ENCODE measurements at regions not wholly inside any gene's neighbourhood (a gene's known extent, or its start where the extent isn't known, plus 50 kb on each side); places are given as distances from the start of the nearest gene placed in this dataset.

- Histone ChIP-seq H4K20me1 (ENCODE audit: insufficient read depth) (no peaks in the 10 kb centered on the region), H3K27me3 (replicated peaks; ENCODE audit: insufficient read depth) (no peaks in the 10 kb centered on the region), H3K4me2 (ENCODE audit: unreplicated experiment) (no peak overlapping the region), H3K4me1 (ENCODE audit: insufficient read depth) (peaks cover 39% of the 10 kb centered on the region), H3K4me3 (no peak overlapping the region), H3K27ac (peak overlapping the region; percentile 55; the same call in 1 of the 2 replicates), H2AFZ (no peak overlapping the region), H3K9me2 (ENCODE audit: insufficient read depth) (no peaks in the 10 kb centered on the region), H3K9me3 (ENCODE audit: low read depth) (no peaks in the 10 kb centered on the region), H3K36me3 (ENCODE audit: low read depth) (no peaks in the 10 kb centered on the region), H3K9ac (no peak overlapping the region), H3F3A (ENCODE audit: insufficient read depth) (no peaks in the 10 kb centered on the region), H3K79me2 (ENCODE audit: insufficient read depth) (peaks cover 81% of the 10 kb centered on the region)
- WGBS, 2 experiments (ENCODE audit: low coverage in 1 of 2, low lambda C conversion rate in 2 of 2, missing lambda C conversion rate in 2 of 2), result 60 to 65% methylated on average over 6 of the region's 6 CpGs
- TF ChIP-seq EZH2 (IDR thresholded peaks at IDR 0.05; ENCODE audit: insufficient read depth, poor library complexity, severe bottlenecking), result no peak
- no peak for TF ChIP-seq EZH2phosphoT487 (IDR thresholded peaks at IDR 0.05; ENCODE audit: insufficient read depth, low read depth)
- in situ Hi-C loops (cut with MboI), result no loop called here
- no peak for DNase-seq
Observed at GRCh38 chr5:167900340-167900935, 391.0 kb upstream of the WWC1 start.

DNA sequence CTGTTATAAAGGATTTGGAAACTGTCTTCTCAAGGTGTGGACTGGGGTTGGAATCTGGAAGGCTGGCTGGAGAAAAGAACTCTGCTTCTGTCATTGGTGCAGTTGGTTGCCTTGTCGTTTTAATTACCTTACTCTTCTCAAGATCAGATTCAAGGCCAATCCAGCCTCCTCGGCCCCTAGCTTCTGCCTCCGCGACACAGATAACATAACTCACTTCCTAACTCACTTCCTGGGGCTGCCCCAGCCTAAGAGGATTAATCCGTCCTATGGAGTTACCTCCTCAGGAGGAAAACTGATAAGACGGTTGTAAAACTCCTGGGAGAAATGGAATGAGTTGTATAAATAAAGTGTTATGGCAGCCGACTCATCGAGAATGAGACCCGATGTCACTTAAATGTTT, 389.1 kb upstream of the WWC1 start:
- no peaks in the 10 kb centered on the region for H3K9me2 ChIP-seq (ENCODE audit: insufficient read depth)
- no peak overlapping the region for H3K9ac ChIP-seq
- no peak for DNase-seq
- peaks cover 26% of the 10 kb centered on the region for H3K4me1 ChIP-seq (ENCODE audit: insufficient read depth)
- TF ChIP-seq EZH2 (IDR thresholded peaks at IDR 0.05; ENCODE audit: insufficient read depth, poor library complexity, severe bottlenecking) (no peak), EZH2phosphoT487 (IDR thresholded peaks at IDR 0.05; ENCODE audit: insufficient read depth, low read depth) (no peak)
- H3K36me3 ChIP-seq (ENCODE audit: low read depth), result no peaks in the 10 kb centered on the region
- no peaks in the 10 kb centered on the region for H4K20me1 ChIP-seq (ENCODE audit: insufficient read depth)
- no peaks in the 10 kb centered on the region for H3K9me3 ChIP-seq (ENCODE audit: low read depth)
- H3K4me2 ChIP-seq (ENCODE audit: unreplicated experiment), result no peak overlapping the region
- WGBS, 2 experiments (ENCODE audit: low coverage in 1 of 2, low lambda C conversion rate in 2 of 2, missing lambda C conversion rate in 2 of 2), result 80 to 83% methylated on average over 9 of the region's 9 CpGs
- H3K79me2 ChIP-seq (ENCODE audit: insufficient read depth), result peaks cover 68% of the 10 kb centered on the region
- H3K4me3 ChIP-seq, result no peak overlapping the region
- in situ Hi-C loops (cut with MboI), result no loop called here
- no peaks in the 10 kb centered on the region for H3K27me3 ChIP-seq (replicated peaks; ENCODE audit: insufficient read depth)
- no peaks in the 10 kb centered on the region for H3F3A ChIP-seq (ENCODE audit: insufficient read depth)
- no peak overlapping the region for H3K27ac ChIP-seq
- H2AFZ ChIP-seq, result no peak overlapping the region

DNA sequence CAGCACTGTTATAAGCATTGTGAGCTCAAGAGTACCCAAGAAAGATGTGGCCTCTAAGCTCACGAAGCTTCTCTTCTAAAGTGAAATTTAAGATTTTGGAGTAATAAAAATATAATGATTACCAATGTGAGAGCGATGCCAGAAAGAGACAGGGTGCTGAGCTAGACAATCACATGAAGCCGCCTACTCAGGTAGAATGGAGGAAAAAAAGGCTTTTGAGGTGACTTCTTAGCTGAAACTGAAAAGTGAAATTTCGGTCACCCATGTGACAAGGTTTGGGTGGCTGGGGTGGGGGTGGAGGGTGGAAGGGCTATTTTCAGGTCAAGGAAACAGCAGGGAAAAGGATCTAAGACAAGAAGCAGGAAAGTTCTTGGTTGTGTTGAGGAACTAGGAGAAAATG, 388.2 kb upstream of the WWC1 start:
- Histone ChIP-seq H3K9ac (no peak overlapping the region), H3K4me1 (ENCODE audit: insufficient read depth) (peaks cover 21% of the 10 kb centered on the region), H3K27me3 (replicated peaks; ENCODE audit: insufficient read depth) (no peaks in the 10 kb centered on the region), H3K79me2 (ENCODE audit: insufficient read depth) (peaks cover 61% of the 10 kb centered on the region), H2AFZ (no peak overlapping the region), H4K20me1 (ENCODE audit: insufficient read depth) (no peaks in the 10 kb centered on the region), H3K27ac (no peak overlapping the region), H3K4me3 (no peak overlapping the region), H3K36me3 (ENCODE audit: low read depth) (no peaks in the 10 kb centered on the region), H3K9me3 (ENCODE audit: low read depth) (no peaks in the 10 kb centered on the region), H3K9me2 (ENCODE audit: insufficient read depth) (no peaks in the 10 kb centered on the region), H3K4me2 (ENCODE audit: unreplicated experiment) (no peak overlapping the region), H3F3A (ENCODE audit: insufficient read depth) (no peaks in the 10 kb centered on the region)
- WGBS, 2 experiments (ENCODE audit: low coverage in 1 of 2, low lambda C conversion rate in 2 of 2, missing lambda C conversion rate in 2 of 2), result 91 to 95% methylated on average over 4 of the region's 4 CpGs
- TF ChIP-seq EZH2phosphoT487 (IDR thresholded peaks at IDR 0.05; ENCODE audit: insufficient read depth, low read depth), result no peak
- TF ChIP-seq EZH2 (IDR thresholded peaks at IDR 0.05; ENCODE audit: insufficient read depth, poor library complexity, severe bottlenecking), result no peak
- in situ Hi-C loops (cut with MboI), result no loop called here
- DNase-seq, result no peak

DNA sequence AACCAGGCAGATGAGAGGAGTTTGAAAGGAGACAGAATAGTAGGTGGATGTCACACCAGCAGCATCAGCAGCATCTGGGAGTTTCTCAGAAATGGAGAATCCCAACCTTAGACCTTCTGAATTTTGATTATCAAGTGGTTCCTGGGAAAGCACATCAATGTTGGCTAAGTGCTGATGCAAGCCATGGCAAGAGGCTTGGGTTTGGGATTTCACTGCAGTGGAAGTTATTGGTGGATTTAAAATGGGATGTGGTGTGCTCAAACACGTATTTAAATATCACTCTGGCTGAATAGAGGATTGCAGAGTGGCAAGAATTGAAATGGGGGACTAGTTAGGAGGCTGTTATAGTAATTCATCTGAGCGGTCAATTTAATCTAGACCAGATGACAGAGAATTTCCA, 387.8 kb upstream of the WWC1 start:
- Histone ChIP-seq H3K9ac (no peak overlapping the region), H3K27ac (no peak overlapping the region), H3K9me3 (ENCODE audit: low read depth) (no peaks in the 10 kb centered on the region), H3K4me3 (no peak overlapping the region), H3K79me2 (ENCODE audit: insufficient read depth) (peaks cover 58% of the 10 kb centered on the region), H3K9me2 (ENCODE audit: insufficient read depth) (no peaks in the 10 kb centered on the region), H3F3A (ENCODE audit: insufficient read depth) (no peaks in the 10 kb centered on the region), H2AFZ (no peak overlapping the region), H4K20me1 (ENCODE audit: insufficient read depth) (no peaks in the 10 kb centered on the region), H3K36me3 (ENCODE audit: low read depth) (no peaks in the 10 kb centered on the region), H3K4me2 (ENCODE audit: unreplicated experiment) (no peak overlapping the region), H3K27me3 (replicated peaks; ENCODE audit: insufficient read depth) (no peaks in the 10 kb centered on the region), H3K4me1 (ENCODE audit: insufficient read depth) (peaks cover 19% of the 10 kb centered on the region)
- TF ChIP-seq EZH2phosphoT487 (IDR thresholded peaks at IDR 0.05; ENCODE audit: insufficient read depth, low read depth) (no peak), EZH2 (IDR thresholded peaks at IDR 0.05; ENCODE audit: insufficient read depth, poor library complexity, severe bottlenecking) (no peak)
- in situ Hi-C loops (cut with MboI), result no loop called here
- WGBS, 2 experiments (ENCODE audit: low coverage in 1 of 2, low lambda C conversion rate in 2 of 2, missing lambda C conversion rate in 2 of 2), result 43 to 53% methylated on average over 2 of the region's 2 CpGs
- no peak for DNase-seq
